ENCODE measurements at regions not wholly inside any gene's neighbourhood (a gene's known extent, or its start where the extent isn't known, plus 50 kb on each side); places are given as distances from the start of the nearest gene placed in this dataset.
A peak's percentile ranks its signal among the peaks of the same experiment; 100 is the strongest.

DNA sequence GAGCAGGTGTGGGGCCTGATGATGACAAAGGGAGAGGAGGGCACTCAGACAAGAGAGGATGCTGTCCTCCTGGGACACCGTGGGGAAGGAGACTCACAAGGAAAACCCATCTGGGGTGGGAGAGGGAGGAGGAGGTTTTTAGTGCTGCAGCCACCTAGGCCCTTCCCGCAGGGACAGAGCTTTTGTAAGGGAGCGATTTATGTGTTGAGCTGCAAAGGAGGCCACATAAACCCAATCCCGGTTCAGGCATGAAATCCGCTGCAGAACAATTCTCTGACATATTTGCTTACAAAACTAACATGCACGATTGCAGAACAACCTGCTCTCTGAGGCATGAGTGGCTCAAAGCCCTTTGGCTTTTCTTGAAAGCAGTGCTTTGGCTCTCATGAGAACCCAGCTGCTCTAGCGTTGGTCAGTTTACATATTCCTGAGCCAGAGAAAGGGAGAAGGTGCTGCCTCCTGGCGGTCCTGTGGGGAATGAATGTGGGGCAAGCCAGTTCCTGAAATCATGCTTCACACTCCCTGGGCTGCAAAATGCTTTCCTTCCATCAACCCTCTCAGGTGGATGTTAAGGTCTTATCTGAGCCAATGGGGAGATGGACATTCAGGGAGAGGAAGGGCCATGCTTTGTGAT lies 122.4 kb upstream of the NLRP1 start:
- TF ChIP-seq, protein P1, sequence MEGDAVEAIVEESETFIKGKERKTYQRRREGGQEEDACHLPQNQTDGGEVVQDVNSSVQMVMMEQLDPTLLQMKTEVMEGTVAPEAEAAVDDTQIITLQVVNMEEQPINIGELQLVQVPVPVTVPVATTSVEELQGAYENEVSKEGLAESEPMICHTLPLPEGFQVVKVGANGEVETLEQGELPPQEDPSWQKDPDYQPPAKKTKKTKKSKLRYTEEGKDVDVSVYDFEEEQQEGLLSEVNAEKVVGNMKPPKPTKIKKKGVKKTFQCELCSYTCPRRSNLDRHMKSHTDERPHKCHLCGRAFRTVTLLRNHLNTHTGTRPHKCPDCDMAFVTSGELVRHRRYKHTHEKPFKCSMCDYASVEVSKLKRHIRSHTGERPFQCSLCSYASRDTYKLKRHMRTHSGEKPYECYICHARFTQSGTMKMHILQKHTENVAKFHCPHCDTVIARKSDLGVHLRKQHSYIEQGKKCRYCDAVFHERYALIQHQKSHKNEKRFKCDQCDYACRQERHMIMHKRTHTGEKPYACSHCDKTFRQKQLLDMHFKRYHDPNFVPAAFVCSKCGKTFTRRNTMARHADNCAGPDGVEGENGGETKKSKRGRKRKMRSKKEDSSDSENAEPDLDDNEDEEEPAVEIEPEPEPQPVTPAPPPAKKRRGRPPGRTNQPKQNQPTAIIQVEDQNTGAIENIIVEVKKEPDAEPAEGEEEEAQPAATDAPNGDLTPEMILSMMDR (IDR thresholded peaks at IDR 0.05; ENCODE audit: low read depth, low read length): peak; percentile 66
- TF ChIP-seq EZH2phosphoT487 (IDR thresholded peaks at IDR 0.05; ENCODE audit: low read depth): no peak
